ENCODE measurements at regions not wholly inside any gene's neighbourhood (a gene's known extent, or its start where the extent isn't known, plus 50 kb on each side); places are given as distances from the start of the nearest gene placed in this dataset.

GRCh38 chr3:193928354-193929209 is 207.4 kb upstream of the HES1 start:
- FAIRE-seq (no peak), DNase-seq (ENCODE audit: insufficient read length, low spot score) (no peak)
- TF ChIP-seq POU2F2 (IDR thresholded peaks at IDR 0.05; ENCODE audit: low read depth, low read length) (no peak), POLR2AphosphoS5 (IDR thresholded peaks at IDR 0.05; ENCODE audit: low read depth, low read length) (no peak), SPI1 (IDR thresholded peaks at IDR 0.05; ENCODE audit: low read depth, low read length) (no peak), POLR2A (IDR thresholded peaks at IDR 0.05; ENCODE audit: low read depth, low read length) (no peak), TAF1 (IDR thresholded peaks at IDR 0.05; ENCODE audit: low read depth, low read length) (no peak), PAX5 (IDR thresholded peaks at IDR 0.05; ENCODE audit: insufficient read depth, low read length, severe bottlenecking) (no peak)

GRCh38 chr3:193929373-193929772 is 206.6 kb upstream of the HES1 start:
- no peak for TF ChIP-seq POLR2A (IDR thresholded peaks at IDR 0.05; ENCODE audit: low read depth, low read length)
- TF ChIP-seq POLR2AphosphoS5 (IDR thresholded peaks at IDR 0.05; ENCODE audit: low read depth, low read length): no peak
- TF ChIP-seq SPI1 (IDR thresholded peaks at IDR 0.05; ENCODE audit: low read depth, low read length): no peak
- no peak for TF ChIP-seq PAX5 (IDR thresholded peaks at IDR 0.05; ENCODE audit: insufficient read depth, low read length, severe bottlenecking)
- TF ChIP-seq TAF1 (IDR thresholded peaks at IDR 0.05; ENCODE audit: low read depth, low read length): no peak
- no peak for TF ChIP-seq POU2F2 (IDR thresholded peaks at IDR 0.05; ENCODE audit: low read depth, low read length)
- no peak for DNase-seq (ENCODE audit: insufficient read length, low spot score)
- no peak for FAIRE-seq

- DNase-seq (ENCODE audit: insufficient read length, low spot score) (no peak), FAIRE-seq (no peak)
- TF ChIP-seq TAF1 (IDR thresholded peaks at IDR 0.05; ENCODE audit: low read depth, low read length) (no peak), PAX5 (IDR thresholded peaks at IDR 0.05; ENCODE audit: insufficient read depth, low read length, severe bottlenecking) (no peak), SPI1 (IDR thresholded peaks at IDR 0.05; ENCODE audit: low read depth, low read length) (no peak), POU2F2 (IDR thresholded peaks at IDR 0.05; ENCODE audit: low read depth, low read length) (no peak), POLR2A (IDR thresholded peaks at IDR 0.05; ENCODE audit: low read depth, low read length) (no peak)
These were observed 205.9 kb upstream of the HES1 start for GRCh38 chr3:193929921-193930646.

- peak; percentile 9 for FAIRE-seq
- no peak for DNase-seq (ENCODE audit: insufficient read length, low spot score)
- TF ChIP-seq POLR2AphosphoS5 (IDR thresholded peaks at IDR 0.05; ENCODE audit: low read depth, low read length): no peak
- no peak for TF ChIP-seq POU2F2 (IDR thresholded peaks at IDR 0.05; ENCODE audit: low read depth, low read length)
- TF ChIP-seq PAX5 (IDR thresholded peaks at IDR 0.05; ENCODE audit: insufficient read depth, low read length, severe bottlenecking): no peak
- no peak for TF ChIP-seq SPI1 (IDR thresholded peaks at IDR 0.05; ENCODE audit: low read depth, low read length)
- TF ChIP-seq TAF1 (IDR thresholded peaks at IDR 0.05; ENCODE audit: low read depth, low read length): no peak
- TF ChIP-seq POLR2A (IDR thresholded peaks at IDR 0.05; ENCODE audit: low read depth, low read length): no peak
These were observed 203.8 kb upstream of the HES1 start for GRCh38 chr3:193932136-193932535.

GRCh38 chr3:193932576-193932975 is 203.4 kb upstream of the HES1 start:
- DNase-seq (ENCODE audit: insufficient read length, low spot score): no peak
- FAIRE-seq: no peak

GRCh38 chr3:193933451-193933850 is 202.5 kb upstream of the HES1 start:
- FAIRE-seq: no peak
- no peak for DNase-seq (ENCODE audit: insufficient read length, low spot score)
- no peak for TF ChIP-seq TAF1 (IDR thresholded peaks at IDR 0.05; ENCODE audit: low read depth, low read length)
- no peak for TF ChIP-seq SPI1 (IDR thresholded peaks at IDR 0.05; ENCODE audit: low read depth, low read length)
- TF ChIP-seq POU2F2 (IDR thresholded peaks at IDR 0.05; ENCODE audit: low read depth, low read length): no peak
- no peak for TF ChIP-seq PAX5 (IDR thresholded peaks at IDR 0.05; ENCODE audit: insufficient read depth, low read length, severe bottlenecking)
- no peak for TF ChIP-seq POLR2A (IDR thresholded peaks at IDR 0.05; ENCODE audit: low read depth, low read length)
- no peak for TF ChIP-seq POLR2AphosphoS5 (IDR thresholded peaks at IDR 0.05; ENCODE audit: low read depth, low read length)

More at GRCh38 chr3:193932576-193932975, 203.4 kb upstream of the HES1 start:
- TF ChIP-seq POU2F2 (IDR thresholded peaks at IDR 0.05; ENCODE audit: low read depth, low read length): no peak
- TF ChIP-seq POLR2A (IDR thresholded peaks at IDR 0.05; ENCODE audit: low read depth, low read length): no peak
- no peak for TF ChIP-seq POLR2AphosphoS5 (IDR thresholded peaks at IDR 0.05; ENCODE audit: low read depth, low read length)
- TF ChIP-seq TAF1 (IDR thresholded peaks at IDR 0.05; ENCODE audit: low read depth, low read length): no peak
- no peak for TF ChIP-seq PAX5 (IDR thresholded peaks at IDR 0.05; ENCODE audit: insufficient read depth, low read length, severe bottlenecking)
- TF ChIP-seq SPI1 (IDR thresholded peaks at IDR 0.05; ENCODE audit: low read depth, low read length): no peak

DNA sequence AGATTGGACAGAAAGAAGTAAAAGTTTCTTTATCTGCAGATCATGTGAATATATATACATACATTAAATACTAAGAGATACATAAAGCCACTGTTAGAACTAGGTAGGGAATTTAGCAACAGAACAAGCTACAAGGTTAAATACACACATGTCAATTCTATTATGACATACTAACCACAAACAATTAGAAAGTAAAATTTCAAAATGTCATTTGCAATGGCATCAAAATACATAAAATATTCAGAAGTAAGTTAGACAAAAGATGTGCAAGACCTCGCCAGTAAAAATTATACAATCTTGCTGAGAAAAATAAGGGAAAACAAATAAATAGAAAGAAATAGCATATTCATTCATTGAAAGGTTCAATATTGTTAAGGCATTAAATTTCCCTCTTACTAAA is 200.0 kb upstream of the HES1 start:
- DNase-seq (ENCODE audit: insufficient read length, low spot score) (no peak), FAIRE-seq (no peak)
- TF ChIP-seq POLR2AphosphoS5 (IDR thresholded peaks at IDR 0.05; ENCODE audit: low read depth, low read length): no peak
- no peak for TF ChIP-seq TAF1 (IDR thresholded peaks at IDR 0.05; ENCODE audit: low read depth, low read length)
- no peak for TF ChIP-seq PAX5 (IDR thresholded peaks at IDR 0.05; ENCODE audit: insufficient read depth, low read length, severe bottlenecking)
- no peak for TF ChIP-seq POU2F2 (IDR thresholded peaks at IDR 0.05; ENCODE audit: low read depth, low read length)

GRCh38 chr3:193938613-193939012 is 197.3 kb upstream of the HES1 start:
- DNase-seq (ENCODE audit: insufficient read length, low spot score): no peak
- TF ChIP-seq POLR2AphosphoS5 (IDR thresholded peaks at IDR 0.05; ENCODE audit: low read depth, low read length): no peak
- no peak for TF ChIP-seq PAX5 (IDR thresholded peaks at IDR 0.05; ENCODE audit: insufficient read depth, low read length, severe bottlenecking)
- no peak for TF ChIP-seq SPI1 (IDR thresholded peaks at IDR 0.05; ENCODE audit: low read depth, low read length)
- TF ChIP-seq POLR2A (IDR thresholded peaks at IDR 0.05; ENCODE audit: low read depth, low read length): no peak
- TF ChIP-seq POU2F2 (IDR thresholded peaks at IDR 0.05; ENCODE audit: low read depth, low read length): no peak
- no peak for TF ChIP-seq TAF1 (IDR thresholded peaks at IDR 0.05; ENCODE audit: low read depth, low read length)
- FAIRE-seq: no peak

DNA sequence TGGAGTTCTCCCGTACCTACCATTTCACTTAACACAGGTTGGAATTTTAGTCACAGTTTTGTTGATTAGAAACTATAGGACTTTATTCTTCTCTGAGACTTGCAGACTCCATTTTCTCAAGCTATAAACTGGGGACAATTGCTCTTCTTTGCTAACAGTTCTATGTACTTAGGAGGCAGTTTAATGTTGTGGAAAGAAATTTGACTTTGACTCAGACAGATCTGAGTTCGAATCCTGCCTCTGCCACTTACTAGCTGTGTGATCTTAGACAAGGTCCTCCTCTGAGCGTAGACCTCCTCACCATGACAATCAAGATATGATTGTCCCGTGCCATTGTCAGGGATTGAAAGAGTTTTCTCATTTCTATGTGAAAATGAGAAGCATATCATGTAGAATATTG is 196.4 kb upstream of the HES1 start:
- no peak for TF ChIP-seq PAX5 (IDR thresholded peaks at IDR 0.05; ENCODE audit: insufficient read depth, low read length, severe bottlenecking)
- TF ChIP-seq POLR2AphosphoS5 (IDR thresholded peaks at IDR 0.05; ENCODE audit: low read depth, low read length): no peak
- TF ChIP-seq SPI1 (IDR thresholded peaks at IDR 0.05; ENCODE audit: low read depth, low read length): no peak
- no peak for TF ChIP-seq TAF1 (IDR thresholded peaks at IDR 0.05; ENCODE audit: low read depth, low read length)
- no peak for TF ChIP-seq POLR2A (IDR thresholded peaks at IDR 0.05; ENCODE audit: low read depth, low read length)
- no peak for TF ChIP-seq POU2F2 (IDR thresholded peaks at IDR 0.05; ENCODE audit: low read depth, low read length)
- FAIRE-seq (no peak), DNase-seq (ENCODE audit: insufficient read length, low spot score) (no peak)
